ENCODE measurements at regions not wholly inside any gene's neighbourhood (a gene's known extent, or its start where the extent isn't known, plus 50 kb on each side); places are given as distances from the start of the nearest gene placed in this dataset.

- no peak for TF ChIP-seq POLR2AphosphoS5 (IDR thresholded peaks at IDR 0.05; ENCODE audit: low read depth)
- TF ChIP-seq CTCF (IDR thresholded peaks at IDR 0.05; ENCODE audit: insufficient read depth, low read length) = no peak
- no peak for TF ChIP-seq GABPA (IDR thresholded peaks at IDR 0.05; ENCODE audit: low read depth)
- TF ChIP-seq REST (IDR thresholded peaks at IDR 0.05; ENCODE audit: insufficient replicate concordance, low read depth) = no peak
- no peak for TF ChIP-seq SPI1 (IDR thresholded peaks at IDR 0.05; ENCODE audit: borderline replicate concordance, low read depth)
- H3K27ac ChIP-seq (replicated peaks) = no peak overlapping the region
- no peak overlapping the region for H3K4me3 ChIP-seq (replicated peaks; ENCODE audit: insufficient read depth, low read length)
Measured at GRCh38 chrX:138777230-138777629, 65.7 kb upstream of the FGF13 start.

GRCh38 chrX:138775517-138775916, 64.0 kb upstream of the FGF13 start:
- no peak for TF ChIP-seq SPI1 (IDR thresholded peaks at IDR 0.05; ENCODE audit: borderline replicate concordance, low read depth)
- no peak for DNase-seq (ENCODE audit: low read depth in 1 of 2, low spot score in 1 of 2)
- H3K4me3 ChIP-seq (replicated peaks; ENCODE audit: insufficient read depth, low read length) = no peak overlapping the region
- H3K27ac ChIP-seq (replicated peaks) = no peak overlapping the region
- no peaks in the 10 kb centered on the region for H3K27me3 ChIP-seq (ENCODE audit: insufficient read depth, poor library complexity, severe bottlenecking)

More at GRCh38 chrX:138777230-138777629, 65.7 kb upstream of the FGF13 start:
- DNase-seq (ENCODE audit: low read depth in 1 of 2, low spot score in 1 of 2) = no peak
- no peaks in the 10 kb centered on the region for H3K27me3 ChIP-seq (ENCODE audit: insufficient read depth, poor library complexity, severe bottlenecking)

GRCh38 chrX:138771047-138771446, 59.5 kb upstream of the FGF13 start:
- Histone ChIP-seq H3K27me3 (ENCODE audit: insufficient read depth, poor library complexity, severe bottlenecking) (no peaks in the 10 kb centered on the region), H3K4me3 (replicated peaks; ENCODE audit: insufficient read depth, low read length) (no peak overlapping the region), H3K27ac (replicated peaks) (no peak overlapping the region)
- TF ChIP-seq POLR2AphosphoS5 (IDR thresholded peaks at IDR 0.05; ENCODE audit: low read depth) = no peak
- TF ChIP-seq CTCF (IDR thresholded peaks at IDR 0.05; ENCODE audit: insufficient read depth, low read length) = no peak
- no peak for TF ChIP-seq GABPA (IDR thresholded peaks at IDR 0.05; ENCODE audit: low read depth)
- TF ChIP-seq REST (IDR thresholded peaks at IDR 0.05; ENCODE audit: insufficient replicate concordance, low read depth) = no peak
- no peak for TF ChIP-seq SPI1 (IDR thresholded peaks at IDR 0.05; ENCODE audit: borderline replicate concordance, low read depth)
- DNase-seq (ENCODE audit: low read depth in 1 of 2, low spot score in 1 of 2) = no peak

GRCh38 chrX:138769918-138770317, 58.4 kb upstream of the FGF13 start:
- Histone ChIP-seq H3K27ac (replicated peaks) (no peak overlapping the region), H3K4me3 (replicated peaks; ENCODE audit: insufficient read depth, low read length) (no peak overlapping the region), H3K27me3 (ENCODE audit: insufficient read depth, poor library complexity, severe bottlenecking) (no peaks in the 10 kb centered on the region)
- TF ChIP-seq CTCF (IDR thresholded peaks at IDR 0.05; ENCODE audit: insufficient read depth, low read length) (no peak), SPI1 (IDR thresholded peaks at IDR 0.05; ENCODE audit: borderline replicate concordance, low read depth) (no peak), REST (IDR thresholded peaks at IDR 0.05; ENCODE audit: insufficient replicate concordance, low read depth) (no peak), GABPA (IDR thresholded peaks at IDR 0.05; ENCODE audit: low read depth) (no peak), POLR2AphosphoS5 (IDR thresholded peaks at IDR 0.05; ENCODE audit: low read depth) (no peak)
- no peak for DNase-seq (ENCODE audit: low read depth in 1 of 2, low spot score in 1 of 2)

Measured in HL-60 (cell line).